Endothelial cell of umbilical vein (primary cell): ENCODE measurements at regions not wholly inside any gene's neighbourhood (a gene's known extent, or its start where the extent isn't known, plus 50 kb on each side); places are given as distances from the start of the nearest gene placed in this dataset.

Experiments used
- BruUV-seq: library from RNA; stranded (reverse); fragments of 400-500 nt; replicated peaks from 2 replicates; lab custom pipeline; 2021; lab: Mats Ljungman, UMichigan
- CTCF ChIA-PET: fragments of 300-600, 350-600 bp; sonication (Branson Sonifier 250); formaldehyde crosslinking; loops from one replicate; lab custom pipeline; 2021; ENCODE audit warnings: antibody characterized with exemption, inconsistent platforms; lab: Charles Lee
- POLR2A ChIA-PET: fragments of 300-600, 350-600 bp; sonication (Branson Sonifier 250); formaldehyde crosslinking; loops from one replicate; lab custom pipeline; 2021; ENCODE audit warnings: antibody characterized with exemption, inconsistent platforms; lab: Charles Lee
- DNase-seq: peaks from one replicate; pipeline ENCODE4 v3.0.0-alpha.2; 2011; ENCODE audit warnings: low read depth, low spot score
- FAIRE-seq: peaks from 2 replicates; lab custom pipeline; 2011; peaks lifted over from hg19 to GRCh38; lab: Jason Lieb, UNC
- H2AFZ ChIP-seq: 2 replicates; pipeline ENCODE4 v1.6.0; 2012; ENCODE audit warnings: low read depth, low read length, control low read depth, inconsistent platforms
- H3K27ac ChIP-seq: 2 replicates; pipeline ENCODE4 v1.5.1; 2011; ENCODE audit warnings: low read depth, mild to moderate bottlenecking, control low read depth, low read length, moderate library complexity; ENCODE audit not compliant: insufficient read depth
- H3K27me3 ChIP-seq, 2 experiments: 2 replicates each; pipeline versions ENCODE4 v1.6.0 to v1.6.1; 2011; ENCODE audit warnings: low read length in 2 of 2, mixed read lengths in 1 of 2; ENCODE audit not compliant: control insufficient read depth in 2 of 2, insufficient read depth in 2 of 2
- H3K36me3 ChIP-seq, 2 experiments: 2 replicates in 1 of 2; 3 replicates in 1 of 2; pipeline ENCODE4 v1.5.1; 2011; ENCODE audit warnings: low read length in 2 of 2, mild to moderate bottlenecking in 1 of 2, moderate library complexity in 1 of 2; ENCODE audit not compliant: control insufficient read depth in 2 of 2, insufficient read depth in 2 of 2; ENCODE audit errors: extremely low read depth in 1 of 2
- H3K4me1 ChIP-seq: 3 replicates; pipeline ENCODE4 v1.5.1; 2011; ENCODE audit warnings: mild to moderate bottlenecking, low read length; ENCODE audit not compliant: control insufficient read depth, insufficient read depth; ENCODE audit errors: extremely low read depth
- H3K4me2 ChIP-seq: 2 replicates; pipeline ENCODE4 v1.6.1; 2011; ENCODE audit warnings: low read length, control low read depth, mixed read lengths; ENCODE audit not compliant: insufficient read depth
- H3K4me3 ChIP-seq, 3 experiments: fragments of 200-600 bp in 1 of 3; sonication (generic), shearing (Covaris generic) in 1 of 3; replicated peaks in 1 of 3; 2 replicates each; pipeline ENCODE4 v1.5.1; 2011 to 2016; ENCODE audit warnings: control low read depth in 3 of 3, low read length in 3 of 3, mild to moderate bottlenecking in 2 of 3, inconsistent platforms in 1 of 3, low read depth in 1 of 3, moderate library complexity in 1 of 3; ENCODE audit not compliant: insufficient read depth in 1 of 3
- H3K79me2 ChIP-seq: 2 replicates; pipeline ENCODE4 v1.6.0; 2012; ENCODE audit warnings: low read length, inconsistent platforms; ENCODE audit not compliant: control insufficient read depth, insufficient read depth
- H3K9ac ChIP-seq: replicated peaks from 2 replicates; pipeline ENCODE3; 2011; ENCODE audit warnings: low read length, control low read depth; ENCODE audit not compliant: insufficient read depth; ENCODE audit errors: extremely low read depth
- H3K9me1 ChIP-seq: replicated peaks from 3 replicates; pipeline ENCODE4 v1.6.0; 2011; ENCODE audit warnings: mild to moderate bottlenecking, low read length; ENCODE audit not compliant: control insufficient read depth, insufficient read depth; ENCODE audit errors: extremely low read depth
- H3K9me3 ChIP-seq: replicated peaks from 2 replicates; pipeline ENCODE4 v1.5.1; 2012; ENCODE audit warnings: low read length, inconsistent platforms; ENCODE audit not compliant: control insufficient read depth, insufficient read depth
- H4K20me1 ChIP-seq: replicated peaks from 2 replicates; pipeline ENCODE3; 2011; ENCODE audit warnings: mild to moderate bottlenecking, low read length; ENCODE audit not compliant: control insufficient read depth, insufficient read depth; ENCODE audit errors: extremely low read depth
- EZH2 ChIP-seq: IDR thresholded peaks from 2 replicates; pipeline ENCODE4 v1.6.1; 2012; ENCODE audit warnings: borderline replicate concordance, low read depth, mild to moderate bottlenecking, moderate library complexity, low read length, inconsistent platforms; ENCODE audit not compliant: severe bottlenecking
- FOS ChIP-seq: IDR thresholded peaks from 2 replicates; pipeline ENCODE4 v1.6.1; 2011; ENCODE audit warnings: mild to moderate bottlenecking, low read length, moderate library complexity, borderline replicate concordance; ENCODE audit not compliant: insufficient read depth
- GATA2 ChIP-seq: IDR thresholded peaks from 2 replicates; pipeline ENCODE4 v1.7.0; 2011; ENCODE audit warnings: low read depth, mild to moderate bottlenecking, moderate library complexity, mixed read lengths, low read length; ENCODE audit not compliant: insufficient read length, insufficient read depth
- JUN ChIP-seq: IDR thresholded peaks from 2 replicates; pipeline ENCODE4 v1.6.1; 2011; ENCODE audit warnings: borderline replicate concordance, low read depth; ENCODE audit not compliant: insufficient read length, insufficient read depth
- MAX ChIP-seq: IDR thresholded peaks from 2 replicates; pipeline ENCODE4 v1.6.1; 2011; ENCODE audit not compliant: insufficient read depth, insufficient read length
- MYC ChIP-seq: IDR thresholded peaks from one replicate; pipeline ENCODE4 v1.6.1; 2011; ENCODE audit warnings: mild to moderate bottlenecking, low read depth, low read length
- POLR2A ChIP-seq: IDR thresholded peaks from 2 replicates; pipeline ENCODE4 v1.6.1; 2012; ENCODE audit warnings: low read depth, mild to moderate bottlenecking, control low read depth, low read length
- POLR2AphosphoS5 ChIP-seq: IDR thresholded peaks from 2 replicates; pipeline ENCODE4 v1.6.1; 2012; ENCODE audit warnings: low read depth, mild to moderate bottlenecking, control low read depth, low read length, moderate library complexity; ENCODE audit not compliant: insufficient read depth
- dilution Hi-C: fragments of 300-500 bp; cut with MboI; formaldehyde crosslinking; loops from one replicate; pipeline ENCODE4 v1.15.0; 2019; ENCODE audit warnings: low sequenced_read_pairs; ENCODE audit not compliant: extremely low pct_ligation_motif_present
- intact Hi-C: fragments of 100-400 bp; cut with micrococcal nuclease; formaldehyde crosslinking; loops from one replicate; pipeline ENCODE4 v1.10.0; 2022
- TF ChIP-seq, protein P1 (sequence below), 2 donors: IDR thresholded peaks; 1 replicate in 1 of 2; 2 replicates in 1 of 2; pipeline ENCODE4 v1.5.1; 2011; ENCODE audit warnings: low read length in 2 of 2, mild to moderate bottlenecking in 2 of 2, moderate library complexity in 2 of 2, control low read depth in 1 of 2, inconsistent platforms in 1 of 2, low read depth in 1 of 2; ENCODE audit not compliant: insufficient read depth in 1 of 2; ENCODE audit errors: extremely low read depth in 1 of 2

DNA sequence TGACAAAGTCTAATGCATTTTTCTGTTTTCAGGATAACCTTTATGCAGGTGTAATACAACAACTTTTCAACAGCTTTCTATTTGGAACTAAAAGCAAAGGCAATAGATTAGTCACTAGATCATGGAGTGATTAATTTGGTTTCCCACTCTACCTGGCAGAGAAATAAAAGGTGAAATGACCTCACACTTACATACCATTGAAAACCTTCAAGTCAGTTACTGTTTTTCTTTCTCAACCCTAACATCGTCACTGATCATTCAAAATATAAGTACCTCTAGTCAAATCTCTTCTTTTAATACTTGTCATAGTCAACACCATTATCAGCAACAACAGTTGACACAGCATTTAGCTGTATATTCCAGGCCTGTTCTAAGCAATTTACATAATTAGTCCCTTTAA lies 85.1 kb upstream of the ZCCHC13 start:
- TF ChIP-seq POLR2AphosphoS5 (no peak), FOS (no peak), JUN (no peak), MYC (no peak)
- intact Hi-C loops = no loop called here
- Histone ChIP-seq H3K27me3 (no peaks in the 10 kb centered on the region), H4K20me1 (no peaks in the 10 kb centered on the region), H2AFZ (no peak overlapping the region), H3K4me1 (peaks cover 3% of the 10 kb centered on the region), H3K36me3 (peaks cover 5 to 13% of the 10 kb centered on the region in 2 experiments), H3K4me3 (no peak overlapping the region), H3K9me1 (no peaks in the 10 kb centered on the region), H3K9me3 (no peaks in the 10 kb centered on the region), H3K79me2 (peaks cover 2% of the 10 kb centered on the region), H3K4me2 (no peak overlapping the region), H3K27ac (no peak overlapping the region), H3K9ac (no peak overlapping the region)
- FAIRE-seq = no peak
- no TSS peak for BruUV-seq
- CTCF ChIA-PET = no interaction called here
- no peak for DNase-seq
- dilution Hi-C loops = no loop called here
- POLR2A ChIA-PET = no interaction called here

DNA sequence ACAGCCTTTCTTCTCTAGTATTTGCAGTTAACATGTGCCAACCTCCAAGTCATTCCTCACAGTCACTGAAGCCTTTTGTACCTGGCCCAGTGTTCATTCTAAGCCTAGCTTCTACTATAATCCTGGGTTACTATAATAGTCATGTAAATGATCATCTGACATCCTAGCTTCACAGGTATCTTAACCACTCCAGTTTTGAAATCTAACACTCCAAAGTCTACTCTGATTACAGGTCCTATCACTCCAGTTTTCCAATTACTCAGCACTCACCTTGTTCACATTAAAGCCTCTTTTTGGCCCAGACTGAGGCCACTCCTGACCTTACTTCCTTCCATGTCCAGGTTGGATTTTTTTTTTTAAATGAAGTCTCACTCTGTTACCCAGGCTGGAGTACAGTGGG lies 87.6 kb upstream of the ZCCHC13 start:
- Histone ChIP-seq H2AFZ (no peak overlapping the region), H3K36me3 (peaks cover 5 to 13% of the 10 kb centered on the region in 2 experiments), H3K4me1 (no peaks in the 10 kb centered on the region), H3K9me1 (no peaks in the 10 kb centered on the region), H3K27ac (no peak overlapping the region), H3K79me2 (peaks cover 3% of the 10 kb centered on the region), H3K9ac (no peak overlapping the region), H3K4me3 (no peak overlapping the region), H3K4me2 (no peak overlapping the region), H3K9me3 (no peaks in the 10 kb centered on the region), H4K20me1 (peaks cover 2% of the 10 kb centered on the region), H3K27me3 (no peaks in the 10 kb centered on the region)
- dilution Hi-C loops = no loop called here
- CTCF ChIA-PET = no interaction called here
- intact Hi-C loops = no loop called here
- TF ChIP-seq JUN (no peak), EZH2 (no peak), MYC (no peak), GATA2 (no peak), FOS (no peak), POLR2A (no peak), POLR2AphosphoS5 (no peak), MAX (no peak)
- TF ChIP-seq, protein P1, sequence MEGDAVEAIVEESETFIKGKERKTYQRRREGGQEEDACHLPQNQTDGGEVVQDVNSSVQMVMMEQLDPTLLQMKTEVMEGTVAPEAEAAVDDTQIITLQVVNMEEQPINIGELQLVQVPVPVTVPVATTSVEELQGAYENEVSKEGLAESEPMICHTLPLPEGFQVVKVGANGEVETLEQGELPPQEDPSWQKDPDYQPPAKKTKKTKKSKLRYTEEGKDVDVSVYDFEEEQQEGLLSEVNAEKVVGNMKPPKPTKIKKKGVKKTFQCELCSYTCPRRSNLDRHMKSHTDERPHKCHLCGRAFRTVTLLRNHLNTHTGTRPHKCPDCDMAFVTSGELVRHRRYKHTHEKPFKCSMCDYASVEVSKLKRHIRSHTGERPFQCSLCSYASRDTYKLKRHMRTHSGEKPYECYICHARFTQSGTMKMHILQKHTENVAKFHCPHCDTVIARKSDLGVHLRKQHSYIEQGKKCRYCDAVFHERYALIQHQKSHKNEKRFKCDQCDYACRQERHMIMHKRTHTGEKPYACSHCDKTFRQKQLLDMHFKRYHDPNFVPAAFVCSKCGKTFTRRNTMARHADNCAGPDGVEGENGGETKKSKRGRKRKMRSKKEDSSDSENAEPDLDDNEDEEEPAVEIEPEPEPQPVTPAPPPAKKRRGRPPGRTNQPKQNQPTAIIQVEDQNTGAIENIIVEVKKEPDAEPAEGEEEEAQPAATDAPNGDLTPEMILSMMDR (IDR thresholded peaks at IDR 0.05; ENCODE audit: extremely low read depth in 1 of 2, insufficient read depth in 1 of 2, low read depth in 1 of 2, low read length in 2 of 2) = no peak
- FAIRE-seq = no peak
- POLR2A ChIA-PET = no interaction called here
- BruUV-seq = no TSS peak
- DNase-seq = no peak
